ENCODE measurements at regions not wholly inside any gene's neighbourhood (a gene's known extent, or its start where the extent isn't known, plus 50 kb on each side); places are given as distances from the start of the nearest gene placed in this dataset.

- no peaks in the 10 kb centered on the region for H3K36me3 ChIP-seq
- no peak for DNase-seq (ENCODE audit: extremely low spot score)
- H3K9me3 ChIP-seq, result no peaks in the 10 kb centered on the region
- H3K27me3 ChIP-seq, result no peaks in the 10 kb centered on the region
- 53% methylated on average over 11 of the region's 11 CpGs for WGBS
- intact Hi-C loops (cut with DNase I), result no loop called here
- TF ChIP-seq POLR2A (IDR thresholded peaks at IDR 0.05; ENCODE audit: low read depth) (no peak), EP300 (IDR thresholded peaks at IDR 0.05) (no peak)
- peak overlapping the region in 3 of 4 donors; percentile 33 to 49 (median 38) for H3K27ac ChIP-seq (replicated peaks in 1 of 4)
- H3K4me3 ChIP-seq, result peak overlapping the region in 2 of 4 donors; percentile 2 to 10
- H3K4me1 ChIP-seq, result peaks cover 7 to 34% (median 28%) of the 10 kb centered on the region in 4 donors
Measured at GRCh38 chr5:125348221-125348692, 601.8 kb upstream of the ZNF608 start.

DNA sequence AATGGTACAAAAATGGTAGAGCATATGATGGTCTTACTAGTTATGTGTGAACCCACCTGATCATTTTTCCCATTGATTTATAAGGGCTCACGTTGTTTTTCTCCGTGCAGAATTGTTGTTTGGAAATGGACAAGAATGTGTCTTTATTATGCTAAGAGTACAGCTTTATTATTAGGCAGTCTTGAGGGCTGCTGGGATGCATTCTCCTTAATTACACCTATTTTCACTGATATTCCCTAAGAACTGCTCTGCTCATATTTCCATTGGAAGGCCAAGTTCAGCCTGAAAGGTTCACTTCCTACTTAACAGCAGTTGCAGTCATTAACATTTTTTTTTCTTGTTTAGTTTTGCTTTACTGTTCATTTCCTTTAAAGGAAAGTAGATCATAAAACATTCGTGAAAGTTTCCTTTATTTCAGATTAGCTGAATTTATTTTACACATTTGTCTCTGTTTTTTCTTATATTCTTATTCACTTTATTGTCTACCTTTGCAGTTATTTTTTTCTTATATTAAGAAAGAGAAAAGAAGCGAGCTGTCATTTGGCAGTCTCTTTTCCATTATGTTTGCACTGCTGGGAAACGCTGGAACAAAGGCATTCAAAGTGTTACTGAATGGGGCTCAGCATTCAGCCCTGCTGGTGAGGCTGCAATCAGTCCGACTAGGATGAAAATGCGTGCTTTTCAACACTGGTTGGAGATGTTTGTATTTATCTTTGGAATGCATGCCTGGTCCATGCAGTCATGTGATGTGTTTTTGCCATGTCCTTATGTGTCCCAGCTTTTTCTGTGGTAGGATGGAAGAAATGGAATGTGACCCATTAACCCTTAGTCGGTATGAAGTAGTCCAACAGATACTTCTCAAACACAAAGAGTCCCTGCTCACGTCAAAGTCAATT, 602.7 kb upstream of the ZNF608 start:
- WGBS, result 57% methylated on average over 9 of the region's 9 CpGs
- H3K27ac ChIP-seq (replicated peaks in 1 of 4), result peak overlapping the region in 1 of 4 donors; percentile 38
- TF ChIP-seq POLR2AphosphoS5 (IDR thresholded peaks at IDR 0.05) (no peak), POLR2A (IDR thresholded peaks at IDR 0.05; ENCODE audit: low read depth) (no peak)
- TF ChIP-seq, protein P1, sequence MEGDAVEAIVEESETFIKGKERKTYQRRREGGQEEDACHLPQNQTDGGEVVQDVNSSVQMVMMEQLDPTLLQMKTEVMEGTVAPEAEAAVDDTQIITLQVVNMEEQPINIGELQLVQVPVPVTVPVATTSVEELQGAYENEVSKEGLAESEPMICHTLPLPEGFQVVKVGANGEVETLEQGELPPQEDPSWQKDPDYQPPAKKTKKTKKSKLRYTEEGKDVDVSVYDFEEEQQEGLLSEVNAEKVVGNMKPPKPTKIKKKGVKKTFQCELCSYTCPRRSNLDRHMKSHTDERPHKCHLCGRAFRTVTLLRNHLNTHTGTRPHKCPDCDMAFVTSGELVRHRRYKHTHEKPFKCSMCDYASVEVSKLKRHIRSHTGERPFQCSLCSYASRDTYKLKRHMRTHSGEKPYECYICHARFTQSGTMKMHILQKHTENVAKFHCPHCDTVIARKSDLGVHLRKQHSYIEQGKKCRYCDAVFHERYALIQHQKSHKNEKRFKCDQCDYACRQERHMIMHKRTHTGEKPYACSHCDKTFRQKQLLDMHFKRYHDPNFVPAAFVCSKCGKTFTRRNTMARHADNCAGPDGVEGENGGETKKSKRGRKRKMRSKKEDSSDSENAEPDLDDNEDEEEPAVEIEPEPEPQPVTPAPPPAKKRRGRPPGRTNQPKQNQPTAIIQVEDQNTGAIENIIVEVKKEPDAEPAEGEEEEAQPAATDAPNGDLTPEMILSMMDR (IDR thresholded peaks at IDR 0.05), result peak in 1 of 3 experiments; percentile 10
- DNase-seq (ENCODE audit: extremely low spot score), result no peak
- peak overlapping the region in 1 of 4 donors; percentile 10 for H3K4me3 ChIP-seq
- H3K9me3 ChIP-seq, result no peaks in the 10 kb centered on the region
- no peaks in the 10 kb centered on the region for H3K27me3 ChIP-seq
- intact Hi-C loops (cut with DNase I), result no loop called here
- peaks cover 7 to 34% (median 28%) of the 10 kb centered on the region in 4 donors for H3K4me1 ChIP-seq
- H3K36me3 ChIP-seq, result no peaks in the 10 kb centered on the region

DNA sequence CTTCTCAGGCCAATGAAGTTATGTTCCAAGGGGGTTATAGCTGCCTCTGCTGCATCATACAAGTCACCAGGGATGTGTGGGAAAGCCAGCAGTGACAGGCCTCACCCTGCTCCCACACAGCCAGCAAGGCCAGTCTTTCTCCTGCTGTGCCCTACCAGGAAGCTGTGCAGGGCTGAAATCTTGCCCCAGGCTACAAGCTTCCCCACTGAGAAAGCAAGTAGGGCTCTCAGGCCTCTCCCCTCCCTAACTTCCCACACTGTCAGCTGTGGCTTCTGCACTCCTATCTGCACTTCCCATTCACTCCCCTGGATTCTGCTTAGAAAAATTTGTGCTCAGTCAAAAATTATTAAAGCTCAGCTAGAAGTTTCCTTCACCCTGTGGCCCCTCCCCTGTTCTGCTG, 611.2 kb upstream of the ZNF608 start:
- H3K27me3 ChIP-seq, result no peaks in the 10 kb centered on the region
- peaks cover 0 to 9% (median 6%) of the 10 kb centered on the region in 4 donors for H3K9me3 ChIP-seq
- no peak for DNase-seq (ENCODE audit: extremely low spot score)
- intact Hi-C loops (cut with DNase I), result no loop called here
- H3K4me3 ChIP-seq, result no peak overlapping the region
- no peak overlapping the region for H3K27ac ChIP-seq (replicated peaks in 1 of 4)
- no peak for TF ChIP-seq POLR2AphosphoS5 (IDR thresholded peaks at IDR 0.05)
- TF ChIP-seq, protein P1 (IDR thresholded peaks at IDR 0.05), result no peak
- TF ChIP-seq EP300 (IDR thresholded peaks at IDR 0.05), result no peak
- H3K4me1 ChIP-seq, result no peaks in the 10 kb centered on the region
- H3K36me3 ChIP-seq, result no peaks in the 10 kb centered on the region

- H3K9me3 ChIP-seq, result no peaks in the 10 kb centered on the region
- no peak overlapping the region for H3K27ac ChIP-seq (replicated peaks in 1 of 4)
- TF ChIP-seq EP300 (IDR thresholded peaks at IDR 0.05) (no peak), POLR2AphosphoS5 (IDR thresholded peaks at IDR 0.05) (no peak), POLR2A (IDR thresholded peaks at IDR 0.05; ENCODE audit: low read depth) (no peak)
- TF ChIP-seq, protein P1 (IDR thresholded peaks at IDR 0.05), result no peak
- intact Hi-C loops (cut with DNase I), result no loop called here
- 90% methylated on average over 2 of the region's 2 CpGs for WGBS
- H3K4me3 ChIP-seq, result no peak overlapping the region
- DNase-seq (ENCODE audit: extremely low spot score), result no peak
- peaks cover 0 to 12% (median 9%) of the 10 kb centered on the region in 4 donors for H3K4me1 ChIP-seq
- no peaks in the 10 kb centered on the region for H3K27me3 ChIP-seq
- H3K36me3 ChIP-seq, result no peaks in the 10 kb centered on the region
Measured at GRCh38 chr5:125365747-125366146, 619.3 kb upstream of the ZNF608 start.

- peaks cover 0 to 12% (median 9%) of the 10 kb centered on the region in 4 donors for H3K4me1 ChIP-seq
- WGBS, result 82% methylated on average over 1 of the region's 1 CpG
- H3K27ac ChIP-seq (replicated peaks in 1 of 4), result no peak overlapping the region
- TF ChIP-seq EP300 (IDR thresholded peaks at IDR 0.05) (no peak), POLR2AphosphoS5 (IDR thresholded peaks at IDR 0.05) (no peak), POLR2A (IDR thresholded peaks at IDR 0.05; ENCODE audit: low read depth) (no peak)
- TF ChIP-seq, protein P1 (IDR thresholded peaks at IDR 0.05), result no peak
- H3K4me3 ChIP-seq, result no peak overlapping the region
- intact Hi-C loops (cut with DNase I), result no loop called here
- H3K36me3 ChIP-seq, result no peaks in the 10 kb centered on the region
- no peaks in the 10 kb centered on the region for H3K27me3 ChIP-seq
- no peaks in the 10 kb centered on the region for H3K9me3 ChIP-seq
- DNase-seq (ENCODE audit: extremely low spot score), result no peak
Measured at GRCh38 chr5:125367702-125368101, 621.3 kb upstream of the ZNF608 start.

Measured in esophagus muscularis mucosa (tissue), 4 donors.